ENCODE measurements at regions not wholly inside any gene's neighbourhood (a gene's known extent, or its start where the extent isn't known, plus 50 kb on each side); places are given as distances from the start of the nearest gene placed in this dataset.
"Not testable (repeated sequence)": the region's sequence is repeated elsewhere in the genome, so short reads cannot be mapped to it uniquely, and the experiment has no call there.

GRCh38 chr3:197422506-197422905 lies 124.1 kb upstream of the DLG1 start:
- Histone ChIP-seq H3K27ac (ENCODE audit: low read depth, low read length) (no peak overlapping the region), H3K4me3 (ENCODE audit: low read depth, low read length) (no peak overlapping the region)

GRCh38 chr3:197421021-197421420 lies 122.6 kb upstream of the DLG1 start:
- Histone ChIP-seq H3K36me3 (ENCODE audit: control insufficient read depth, insufficient read depth, low read length) (no peaks in the 10 kb centered on the region), H3K27ac (ENCODE audit: low read depth, low read length) (no peak overlapping the region), H3K9me3 (ENCODE audit: control insufficient read depth, insufficient read depth, low read depth, low read length) (no peaks in the 10 kb centered on the region), H3K4me1 (ENCODE audit: control insufficient read depth, insufficient read depth, low read length) (peaks cover 15% of the 10 kb centered on the region), H3K4me3 (ENCODE audit: low read depth, low read length) (no peak overlapping the region), H3K27me3 (ENCODE audit: control insufficient read depth, insufficient read depth, low read length) (peaks cover 10% of the 10 kb centered on the region; the same call in 1 of the 2 replicates), H3K9ac (ENCODE audit: low read length) (no peak overlapping the region)

More at GRCh38 chr3:197422506-197422905, 124.1 kb upstream of the DLG1 start:
- Histone ChIP-seq H3K9me3 (ENCODE audit: control insufficient read depth, insufficient read depth, low read depth, low read length) (no peaks in the 10 kb centered on the region), H3K9ac (ENCODE audit: low read length) (no peak overlapping the region), H3K4me1 (ENCODE audit: control insufficient read depth, insufficient read depth, low read length) (peaks cover 14% of the 10 kb centered on the region), H3K27me3 (ENCODE audit: control insufficient read depth, insufficient read depth, low read length) (peaks cover 10% of the 10 kb centered on the region; the same call in 1 of the 2 replicates), H3K36me3 (ENCODE audit: control insufficient read depth, insufficient read depth, low read length) (no peaks in the 10 kb centered on the region)

- H3K4me1 ChIP-seq (ENCODE audit: control insufficient read depth, insufficient read depth, low read length) = peaks cover 15% of the 10 kb centered on the region
- H3K9ac ChIP-seq (ENCODE audit: low read length) = no peak overlapping the region
- H3K9me3 ChIP-seq (ENCODE audit: control insufficient read depth, insufficient read depth, low read depth, low read length) = no peaks in the 10 kb centered on the region
- no peak overlapping the region for H3K4me3 ChIP-seq (ENCODE audit: low read depth, low read length)
- no peaks in the 10 kb centered on the region for H3K36me3 ChIP-seq (ENCODE audit: control insufficient read depth, insufficient read depth, low read length)
- H3K27me3 ChIP-seq (ENCODE audit: control insufficient read depth, insufficient read depth, low read length) = peaks cover 10% of the 10 kb centered on the region; the same call in 1 of the 2 replicates
- no peak overlapping the region for H3K27ac ChIP-seq (ENCODE audit: low read depth, low read length)
These were observed 122.2 kb upstream of the DLG1 start for GRCh38 chr3:197420566-197420965.

- no peaks in the 10 kb centered on the region for H3K9me3 ChIP-seq (ENCODE audit: control insufficient read depth, insufficient read depth, low read depth, low read length)
- H3K4me3 ChIP-seq (ENCODE audit: low read depth, low read length) = no peak overlapping the region
- no peaks in the 10 kb centered on the region for H3K36me3 ChIP-seq (ENCODE audit: control insufficient read depth, insufficient read depth, low read length)
- no peak overlapping the region for H3K27ac ChIP-seq (ENCODE audit: low read depth, low read length)
- no peak overlapping the region for H3K9ac ChIP-seq (ENCODE audit: low read length)
- peaks cover 10% of the 10 kb centered on the region; the same call in 1 of the 2 replicates for H3K27me3 ChIP-seq (ENCODE audit: control insufficient read depth, insufficient read depth, low read length)
- peaks cover 15% of the 10 kb centered on the region for H3K4me1 ChIP-seq (ENCODE audit: control insufficient read depth, insufficient read depth, low read length)
These were observed 121.7 kb upstream of the DLG1 start for GRCh38 chr3:197420115-197420514.

- Histone ChIP-seq H3K27ac (ENCODE audit: low read depth, low read length) (no peak overlapping the region), H3K9me3 (ENCODE audit: control insufficient read depth, insufficient read depth, low read depth, low read length) (no peaks in the 10 kb centered on the region), H3K27me3 (ENCODE audit: control insufficient read depth, insufficient read depth, low read length) (peaks cover 10% of the 10 kb centered on the region; the same call in 1 of the 2 replicates), H3K4me1 (ENCODE audit: control insufficient read depth, insufficient read depth, low read length) (peaks cover 15% of the 10 kb centered on the region), H3K9ac (ENCODE audit: low read length) (no peak overlapping the region), H3K4me3 (ENCODE audit: low read depth, low read length) (no peak overlapping the region), H3K36me3 (ENCODE audit: control insufficient read depth, insufficient read depth, low read length) (no peaks in the 10 kb centered on the region)
These were observed 121.3 kb upstream of the DLG1 start for GRCh38 chr3:197419696-197420095.

- no peaks in the 10 kb centered on the region for H3K36me3 ChIP-seq (ENCODE audit: control insufficient read depth, insufficient read depth, low read length)
- H3K9me3 ChIP-seq (ENCODE audit: control insufficient read depth, insufficient read depth, low read depth, low read length) = no peaks in the 10 kb centered on the region
These were observed 119.7 kb upstream of the DLG1 start for GRCh38 chr3:197417911-197418618.

GRCh38 chr3:197417441-197417840 lies 119.0 kb upstream of the DLG1 start:
- Histone ChIP-seq H3K9ac (ENCODE audit: low read length) (no peak overlapping the region), H3K27ac (ENCODE audit: low read depth, low read length) (no peak overlapping the region), H3K4me3 (ENCODE audit: low read depth, low read length) (no peak overlapping the region), H3K36me3 (ENCODE audit: control insufficient read depth, insufficient read depth, low read length) (no peaks in the 10 kb centered on the region), H3K4me1 (ENCODE audit: control insufficient read depth, insufficient read depth, low read length) (peaks cover 15% of the 10 kb centered on the region), H3K9me3 (ENCODE audit: control insufficient read depth, insufficient read depth, low read depth, low read length) (no peaks in the 10 kb centered on the region), H3K27me3 (ENCODE audit: control insufficient read depth, insufficient read depth, low read length) (peaks cover 10% of the 10 kb centered on the region; the same call in 1 of the 2 replicates)

More at GRCh38 chr3:197417911-197418618, 119.7 kb upstream of the DLG1 start:
- peaks cover 10% of the 10 kb centered on the region; the same call in 1 of the 2 replicates for H3K27me3 ChIP-seq (ENCODE audit: control insufficient read depth, insufficient read depth, low read length)
- H3K9ac ChIP-seq (ENCODE audit: low read length) = no peak overlapping the region
- H3K4me3 ChIP-seq (ENCODE audit: low read depth, low read length) = no peak overlapping the region; the same call in 1 of the 2 replicates
- H3K27ac ChIP-seq (ENCODE audit: low read depth, low read length) = no peak overlapping the region
- H3K4me1 ChIP-seq (ENCODE audit: control insufficient read depth, insufficient read depth, low read length) = peaks cover 15% of the 10 kb centered on the region

GRCh38 chr3:197411899-197412298 lies 113.5 kb upstream of the DLG1 start:
- H3K4me1 ChIP-seq (ENCODE audit: control insufficient read depth, insufficient read depth, low read length); H3K9ac ChIP-seq (ENCODE audit: low read length); H3K36me3 ChIP-seq (ENCODE audit: control insufficient read depth, insufficient read depth, low read length); H3K4me3 ChIP-seq (ENCODE audit: low read depth, low read length); H3K27ac ChIP-seq (ENCODE audit: low read depth, low read length); H3K27me3 ChIP-seq (ENCODE audit: control insufficient read depth, insufficient read depth, low read length): not testable (repeated sequence)
- H3K9me3 ChIP-seq (ENCODE audit: control insufficient read depth, insufficient read depth, low read depth, low read length) = peaks cover 17% of the 10 kb centered on the region

- H3K9ac ChIP-seq (ENCODE audit: low read length); H3K27ac ChIP-seq (ENCODE audit: low read depth, low read length); H3K36me3 ChIP-seq (ENCODE audit: control insufficient read depth, insufficient read depth, low read length); H3K27me3 ChIP-seq (ENCODE audit: control insufficient read depth, insufficient read depth, low read length); H3K4me3 ChIP-seq (ENCODE audit: low read depth, low read length); H3K4me1 ChIP-seq (ENCODE audit: control insufficient read depth, insufficient read depth, low read length): not testable (repeated sequence)
- peaks cover 17% of the 10 kb centered on the region for H3K9me3 ChIP-seq (ENCODE audit: control insufficient read depth, insufficient read depth, low read depth, low read length)
These were observed 111.8 kb upstream of the DLG1 start for GRCh38 chr3:197410170-197410569.

- Histone ChIP-seq H3K27me3 (ENCODE audit: control insufficient read depth, insufficient read depth, low read length) (no peaks in the 10 kb centered on the region), H3K9me3 (ENCODE audit: control insufficient read depth, insufficient read depth, low read depth, low read length) (peaks cover 17% of the 10 kb centered on the region), H3K4me3 (ENCODE audit: low read depth, low read length) (no peak overlapping the region), H3K36me3 (ENCODE audit: control insufficient read depth, insufficient read depth, low read length) (no peaks in the 10 kb centered on the region), H3K9ac (ENCODE audit: low read length) (no peak overlapping the region), H3K4me1 (ENCODE audit: control insufficient read depth, insufficient read depth, low read length) (peaks cover 3% of the 10 kb centered on the region; the same call in 1 of the 2 replicates), H3K27ac (ENCODE audit: low read depth, low read length) (no peak overlapping the region)
These were observed 110.0 kb upstream of the DLG1 start for GRCh38 chr3:197408177-197408957.

GRCh38 chr3:197407526-197407925 lies 109.1 kb upstream of the DLG1 start:
- H3K27ac ChIP-seq (ENCODE audit: low read depth, low read length) = no peak overlapping the region
- H3K9ac ChIP-seq (ENCODE audit: low read length) = no peak overlapping the region
- no peaks in the 10 kb centered on the region for H3K36me3 ChIP-seq (ENCODE audit: control insufficient read depth, insufficient read depth, low read length)
- peaks cover 3% of the 10 kb centered on the region; the same call in 1 of the 2 replicates for H3K4me1 ChIP-seq (ENCODE audit: control insufficient read depth, insufficient read depth, low read length)
- H3K27me3 ChIP-seq (ENCODE audit: control insufficient read depth, insufficient read depth, low read length) = no peaks in the 10 kb centered on the region
- H3K4me3 ChIP-seq (ENCODE audit: low read depth, low read length) = no peak overlapping the region
- peaks cover 17% of the 10 kb centered on the region for H3K9me3 ChIP-seq (ENCODE audit: control insufficient read depth, insufficient read depth, low read depth, low read length)
